COLO829 (cell line): ENCODE measurements at regions not wholly inside any gene's neighbourhood (a gene's known extent, or its start where the extent isn't known, plus 50 kb on each side); places are given as distances from the start of the nearest gene placed in this dataset.
"Not testable (repeated sequence)": the region's sequence is repeated elsewhere in the genome, so short reads cannot be mapped to it uniquely, and the experiment has no call there.

Source experiments
- DNase-seq: peaks from one replicate; pipeline ENCODE4 v3.0.0; 2012; ENCODE audit warnings: low spot score

- DNase-seq = not testable (repeated sequence)
These were observed 352.5 kb downstream of the KCNJ18 start for GRCh38 chr17:22044706-22045246.

- DNase-seq = not testable (repeated sequence)
These were observed 355.2 kb downstream of the KCNJ18 start for GRCh38 chr17:22047521-22047920.

GRCh38 chr17:22048226-22048625, 355.9 kb downstream of the KCNJ18 start:
- DNase-seq = not testable (repeated sequence)

GRCh38 chr17:22050766-22051165, 358.4 kb downstream of the KCNJ18 start:
- not testable (repeated sequence) for DNase-seq

GRCh38 chr17:22052715-22053114, 360.4 kb downstream of the KCNJ18 start:
- DNase-seq = not testable (repeated sequence)

GRCh38 chr17:22056566-22056965, 364.2 kb downstream of the KCNJ18 start:
- not testable (repeated sequence) for DNase-seq

- not testable (repeated sequence) for DNase-seq
These were observed 383.6 kb downstream of the KCNJ18 start for GRCh38 chr17:22075918-22076317.

GRCh38 chr17:22088589-22088988, 396.3 kb downstream of the KCNJ18 start:
- DNase-seq = not testable (repeated sequence)

GRCh38 chr17:22090263-22090935, 398.1 kb downstream of the KCNJ18 start:
- DNase-seq = no peak

GRCh38 chr17:22091041-22091679, 398.8 kb downstream of the KCNJ18 start:
- DNase-seq = not testable (repeated sequence)

- not testable (repeated sequence) for DNase-seq
These were observed 399.5 kb downstream of the KCNJ18 start for GRCh38 chr17:22091840-22092239.

- DNase-seq = not testable (repeated sequence)
These were observed 403.1 kb downstream of the KCNJ18 start for GRCh38 chr17:22095414-22095813.

GRCh38 chr17:22099633-22100032, 407.3 kb downstream of the KCNJ18 start:
- not testable (repeated sequence) for DNase-seq

GRCh38 chr17:22102177-22102576, 409.9 kb downstream of the KCNJ18 start:
- no peak for DNase-seq

- not testable (repeated sequence) for DNase-seq
These were observed 424.4 kb downstream of the KCNJ18 start for GRCh38 chr17:22116720-22117119.

- not testable (repeated sequence) for DNase-seq
These were observed 425.1 kb downstream of the KCNJ18 start for GRCh38 chr17:22117401-22117800.

- DNase-seq = not testable (repeated sequence)
These were observed 426.7 kb downstream of the KCNJ18 start for GRCh38 chr17:22119016-22119415.

GRCh38 chr17:22119751-22120150, 427.4 kb downstream of the KCNJ18 start:
- DNase-seq = not testable (repeated sequence)

- DNase-seq = no peak
These were observed 431.4 kb downstream of the KCNJ18 start for GRCh38 chr17:22123536-22124281.

GRCh38 chr17:22128171-22128570, 435.8 kb downstream of the KCNJ18 start:
- no peak for DNase-seq

GRCh38 chr17:22128723-22129122, 436.4 kb downstream of the KCNJ18 start:
- DNase-seq = no peak

- not testable (repeated sequence) for DNase-seq
These were observed 437.6 kb downstream of the KCNJ18 start for GRCh38 chr17:22129920-22130319.
